ENCODE measurements at regions not wholly inside any gene's neighbourhood (a gene's known extent, or its start where the extent isn't known, plus 50 kb on each side); places are given as distances from the start of the nearest gene placed in this dataset.
"Not testable (repeated sequence)": the region's sequence is repeated elsewhere in the genome, so short reads cannot be mapped to it uniquely, and the experiment has no call there.

DNA sequence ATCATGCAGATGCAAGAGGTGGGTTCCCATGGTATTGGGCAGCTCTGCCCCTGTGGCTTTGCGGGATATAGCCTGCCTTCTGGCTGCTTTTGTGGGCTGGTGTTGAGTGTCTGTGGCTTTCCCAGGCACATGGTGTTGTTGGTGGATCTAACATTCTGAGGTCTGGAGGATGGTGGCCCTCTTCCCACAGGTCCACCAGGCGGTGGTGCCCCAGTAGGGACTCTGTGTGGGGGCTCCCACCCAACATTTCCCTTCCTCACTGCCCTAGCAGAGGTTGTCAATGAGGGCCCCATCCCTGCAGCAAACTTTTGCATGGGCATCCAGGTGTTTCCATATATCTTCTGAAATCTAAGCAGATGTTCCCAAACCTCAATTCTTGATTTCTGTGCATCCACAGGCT, 420.5 kb upstream of the TPTE start:
- intact Hi-C loops (cut with DNase I), result not testable (repeated sequence)
- DNase-seq (ENCODE audit: low spot score), result peak; percentile 68

DNA sequence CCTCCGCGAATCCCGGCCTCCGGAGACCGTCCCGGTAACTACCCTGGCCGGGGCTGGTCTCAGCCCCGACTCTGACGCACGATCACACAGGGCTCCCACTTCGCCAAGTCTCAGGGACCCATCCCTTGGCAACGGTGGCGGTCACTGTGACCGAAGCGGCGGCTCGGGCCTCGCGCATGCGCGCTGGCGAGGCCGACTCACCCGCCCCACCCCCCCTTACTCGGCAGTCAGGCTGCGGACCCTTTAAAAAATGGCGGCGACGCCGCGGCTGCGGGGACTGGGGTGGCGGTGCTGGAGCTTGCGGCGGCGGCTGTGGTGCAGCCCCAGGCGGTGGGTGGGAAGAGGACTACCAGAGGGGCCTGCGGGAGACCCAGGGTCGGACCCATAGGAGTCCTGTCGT, 402.0 kb upstream of the TPTE start:
- DNase-seq (ENCODE audit: low spot score), result peak; percentile 81
- intact Hi-C loops (cut with DNase I), result not testable (repeated sequence)

DNA sequence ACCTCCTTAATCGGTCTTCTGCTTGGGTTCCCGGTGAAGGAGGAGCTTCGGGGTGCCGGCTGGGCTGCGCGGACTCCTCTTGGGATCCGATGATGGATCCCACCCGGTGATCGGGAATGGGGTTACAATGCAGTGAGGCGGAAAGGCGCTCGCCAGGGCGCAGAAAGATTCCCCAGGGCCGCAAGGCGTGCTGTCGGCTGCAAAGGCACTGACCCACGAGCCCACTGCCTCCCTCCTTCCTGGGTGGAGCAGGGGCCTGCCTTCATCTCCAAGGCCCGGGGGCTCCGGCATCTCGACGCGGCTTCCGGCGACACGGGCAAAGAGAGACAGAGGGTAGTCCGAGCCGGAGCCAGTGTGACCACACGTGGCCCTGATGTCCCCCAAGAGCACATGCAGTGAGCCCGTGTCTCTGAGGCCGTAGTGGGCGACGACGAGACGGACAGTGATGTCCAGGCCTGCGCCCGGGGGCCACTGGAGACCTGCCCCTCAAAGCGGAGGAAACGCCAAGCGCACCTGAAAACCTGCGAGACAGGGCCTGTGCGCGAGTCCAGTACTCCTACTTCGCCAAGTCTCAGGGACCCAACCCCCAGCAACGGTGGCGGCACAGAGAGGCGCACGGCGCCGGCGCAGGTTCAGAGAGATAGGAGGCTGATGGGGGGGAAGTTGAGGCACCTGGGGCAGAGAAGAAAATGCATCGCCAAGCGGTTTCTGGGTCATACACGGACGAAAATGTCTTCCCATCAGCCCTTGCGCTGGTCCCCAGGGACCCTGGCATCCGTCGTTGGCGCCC, 401.4 kb upstream of the TPTE start:
- intact Hi-C loops (cut with DNase I), result not testable (repeated sequence)
- peak; percentile 83 for DNase-seq (ENCODE audit: low spot score)

GRCh38 chr21:10120536-10120934, 400.8 kb upstream of the TPTE start:
- intact Hi-C loops (cut with DNase I), result not testable (repeated sequence)
- peak; percentile 66 for DNase-seq (ENCODE audit: low spot score)

DNA sequence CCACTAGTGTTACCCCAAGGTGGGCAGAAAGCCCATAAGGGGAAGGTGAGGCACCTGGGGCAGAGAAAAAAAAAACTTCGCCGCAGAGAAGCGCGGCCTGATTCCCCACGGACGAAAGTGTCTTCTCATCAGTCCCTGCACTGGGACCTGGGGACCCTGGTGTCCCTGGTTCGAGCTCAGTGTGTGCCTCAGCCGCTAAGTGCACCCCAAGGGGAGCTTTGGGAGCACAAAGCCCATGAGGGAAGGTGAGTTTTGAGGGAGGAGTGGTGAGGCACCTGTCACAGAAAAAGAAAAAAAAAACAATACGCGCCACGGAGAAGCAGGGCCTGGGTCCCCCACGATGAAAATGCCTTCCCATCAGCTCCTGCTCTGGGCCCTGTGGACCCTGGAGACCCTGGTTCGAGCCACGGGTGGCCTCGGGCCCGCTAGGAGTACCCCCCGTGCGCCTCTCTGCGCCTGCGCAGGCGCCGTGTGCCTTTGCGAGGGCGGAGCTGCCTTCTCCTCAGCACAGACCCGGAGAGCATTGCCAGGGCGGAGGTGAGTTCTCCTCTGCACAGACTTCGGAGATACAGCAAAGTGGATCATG, 400.3 kb upstream of the TPTE start:
- DNase-seq (ENCODE audit: low spot score), result peak; percentile 77
- intact Hi-C loops (cut with DNase I), result not testable (repeated sequence)

GRCh38 chr21:10121816-10122455, 399.4 kb upstream of the TPTE start:
- intact Hi-C loops (cut with DNase I), result not testable (repeated sequence)
- DNase-seq (ENCODE audit: low spot score), result peak; percentile 74

DNA sequence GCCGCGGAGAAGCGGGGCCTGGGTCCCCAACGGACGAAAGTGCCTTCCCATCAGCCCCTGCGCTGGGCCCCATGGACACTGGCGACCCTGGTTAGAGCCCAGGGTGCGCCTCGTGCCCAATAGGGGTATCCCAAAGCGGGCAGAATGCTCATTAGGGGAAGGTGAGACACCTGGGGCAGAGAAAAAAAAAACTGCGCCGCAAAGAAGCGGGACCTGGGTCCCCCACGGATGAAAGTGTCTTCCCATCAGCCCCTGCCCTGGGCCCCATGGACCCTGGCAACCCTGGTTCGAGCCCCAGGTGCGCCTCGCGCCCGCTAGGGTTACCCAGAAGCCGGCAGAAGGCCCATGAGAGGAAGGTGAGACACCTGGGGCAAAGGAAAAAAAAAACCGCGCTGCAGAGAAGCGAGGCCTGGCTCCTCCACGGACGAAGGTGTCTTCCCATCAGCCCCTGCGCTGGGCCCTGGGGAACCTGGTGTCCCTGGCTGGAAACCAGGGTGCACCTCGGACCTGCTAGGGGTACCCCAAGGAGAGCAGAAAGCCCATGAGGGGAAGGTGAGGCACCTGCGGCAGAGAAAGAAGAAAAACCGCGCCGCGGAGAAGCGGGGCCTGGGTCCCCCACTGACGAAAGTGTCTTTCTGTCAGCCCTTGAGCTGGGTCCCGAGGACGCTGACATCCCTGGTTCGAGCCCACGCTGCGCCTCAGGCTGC, 398.4 kb upstream of the TPTE start:
- intact Hi-C loops (cut with DNase I), result not testable (repeated sequence)
- DNase-seq (ENCODE audit: low spot score), result peak; percentile 83

DNA sequence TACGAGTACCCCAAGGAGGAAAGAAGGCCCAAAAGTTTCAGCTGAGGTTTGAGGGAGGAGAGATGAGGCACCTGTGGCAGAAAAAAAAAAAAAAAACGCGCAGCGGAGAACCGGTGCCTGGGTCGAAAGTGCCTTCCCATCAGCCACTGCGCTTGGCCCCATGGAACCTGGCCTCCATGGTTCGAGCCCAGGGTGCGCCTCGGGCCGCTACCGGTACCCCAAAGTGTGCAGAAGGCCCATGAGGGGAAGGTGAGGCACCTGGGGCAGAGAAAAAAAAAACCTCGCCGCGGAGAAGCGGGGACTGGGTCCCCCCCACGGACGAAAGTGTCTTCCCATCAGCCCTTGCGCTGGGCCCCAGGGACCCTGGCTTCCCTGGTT, 397.9 kb upstream of the TPTE start:
- intact Hi-C loops (cut with DNase I), result not testable (repeated sequence)
- peak; percentile 78 for DNase-seq (ENCODE audit: low spot score)

DNA sequence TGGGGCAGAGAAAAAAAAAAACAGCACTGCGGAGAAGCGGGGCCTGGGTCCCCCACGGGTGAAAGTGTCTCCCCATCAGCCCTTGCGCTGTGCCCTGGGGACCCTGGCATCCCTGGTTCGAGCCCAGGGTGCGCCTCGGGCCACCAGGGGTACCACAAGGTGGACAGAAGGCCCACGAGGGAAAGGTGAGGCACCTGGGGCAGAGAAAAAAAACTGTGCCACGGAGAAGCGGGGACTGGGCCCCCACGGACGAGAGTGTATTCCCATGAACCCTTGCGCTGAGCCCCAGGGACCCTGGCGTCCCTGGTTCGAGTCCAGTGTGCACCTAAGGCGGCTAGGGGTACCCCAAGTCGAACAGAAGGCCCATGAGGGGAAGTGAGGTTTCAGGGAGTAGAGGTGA, 395.8 kb upstream of the TPTE start:
- intact Hi-C loops (cut with DNase I), result not testable (repeated sequence)
- DNase-seq (ENCODE audit: low spot score), result peak; percentile 81

- intact Hi-C loops (cut with DNase I), result not testable (repeated sequence)
- peak; percentile 81 for DNase-seq (ENCODE audit: low spot score)
These were observed 387.3 kb upstream of the TPTE start for GRCh38 chr21:10134119-10134518.

GRCh38 chr21:10135879-10136278, 385.5 kb upstream of the TPTE start:
- intact Hi-C loops (cut with DNase I), result not testable (repeated sequence)
- DNase-seq (ENCODE audit: low spot score), result peak; percentile 75

DNA sequence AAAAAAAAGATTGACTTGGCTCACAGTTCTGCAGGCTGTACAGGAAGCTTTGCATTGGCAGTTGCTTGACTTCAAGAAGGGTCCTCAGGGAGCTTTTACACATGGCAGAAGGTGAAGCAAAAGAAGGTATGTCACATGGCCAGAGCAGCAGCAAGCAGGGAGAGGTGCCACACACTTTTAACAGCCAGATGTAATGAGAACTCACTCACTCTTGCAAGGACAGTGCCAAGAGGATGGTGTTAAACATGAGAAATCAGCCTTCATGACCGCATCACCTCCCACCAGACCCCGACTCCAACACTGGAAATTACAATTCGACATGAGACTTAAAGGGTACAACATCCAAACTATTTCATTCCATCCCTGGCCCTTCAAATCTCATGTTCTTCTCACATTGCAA, 367.2 kb upstream of the TPTE start:
- peak; percentile 36 for DNase-seq (ENCODE audit: low spot score)
- intact Hi-C loops (cut with DNase I), result not testable (repeated sequence)
